HepG2 (cell line): ENCODE measurements at regions not wholly inside any gene's neighbourhood (a gene's known extent, or its start where the extent isn't known, plus 50 kb on each side); places are given as distances from the start of the nearest gene placed in this dataset.

Experiments
- AHDC1 ChIP-seq: sonication (generic); formaldehyde crosslinking; IDR thresholded peaks from 2 replicates; pipeline ENCODE4 v1.5.1; 2020; ENCODE audit warnings: mild to moderate bottlenecking, missing genetic modification reagents, borderline replicate concordance
- CHD4 ChIP-seq: fragments of 200-600 bp; sonication (generic); IDR thresholded peaks from 2 replicates; pipeline ENCODE4 v1.7.0; 2017; ENCODE audit warnings: mild to moderate bottlenecking, low read length, borderline replicate concordance
- MBD4 ChIP-seq: IDR thresholded peaks from 2 replicates; pipeline ENCODE4 v1.6.1; 2012; ENCODE audit warnings: low read length, inconsistent platforms, borderline replicate concordance
- MIXL1 ChIP-seq: IDR thresholded peaks from 2 replicates; pipeline ENCODE4 v1.6.1; 2016
- MYPOP ChIP-seq: sonication (generic); formaldehyde crosslinking; IDR thresholded peaks from 2 replicates; pipeline ENCODE4 v1.8.1; 2023; ENCODE audit warnings: mild to moderate bottlenecking, moderate library complexity, missing genetic modification reagents
- NFE2L2 ChIP-seq: fragments of 150-350 bp; IDR thresholded peaks from 2 replicates; pipeline ENCODE4 v1.6.1; 2014; ENCODE audit warnings: low read length
- NFYB ChIP-seq: sonication (generic); formaldehyde crosslinking; IDR thresholded peaks from 2 replicates; pipeline ENCODE4 v1.4.0; 2020; ENCODE audit warnings: missing genetic modification reagents
- NONO ChIP-seq, 2 experiments: fragments of 450-650 bp in 1 of 2; sonication (generic) in 1 of 2; formaldehyde crosslinking in 1 of 2; IDR thresholded peaks in 1 of 2; conservative IDR thresholded peaks in 1 of 2; 2 replicates each; pipeline versions ENCODE4 v1.6.1 to v1.8.0; 2017 to 2022; ENCODE audit warnings: mild to moderate bottlenecking in 1 of 2, missing genetic modification reagents in 1 of 2, moderate library complexity in 1 of 2
- SMARCC2 ChIP-seq: fragments of 450-650 bp; IDR thresholded peaks from 2 replicates; pipeline ENCODE4 v1.6.1; 2017; ENCODE audit warnings: antibody characterized with exemption, mild to moderate bottlenecking
- ZBTB7B ChIP-seq: sonication (generic); formaldehyde crosslinking; IDR thresholded peaks from 2 replicates; pipeline ENCODE4 v1.4.0; 2020; ENCODE audit warnings: missing genetic modification reagents
- ZNF264 ChIP-seq: sonication (generic); formaldehyde crosslinking; IDR thresholded peaks from 2 replicates; pipeline ENCODE4 v1.4.0; 2020; ENCODE audit warnings: missing genetic modification reagents
- ZNF317 ChIP-seq: sonication (generic); formaldehyde crosslinking; IDR thresholded peaks from 2 replicates; pipeline ENCODE4 v1.5.0; 2020; ENCODE audit warnings: mild to moderate bottlenecking, missing genetic modification reagents
- ZNF614 ChIP-seq: IDR thresholded peaks from 2 replicates; pipeline ENCODE4 v1.6.1; 2018; ENCODE audit warnings: missing biosample characterization, missing genetic modification reagents, inconsistent platforms, borderline replicate concordance
- TF ChIP-seq, protein P1 (sequence below): sonication (generic); formaldehyde crosslinking; IDR thresholded peaks from 2 replicates; pipeline ENCODE4 v1.4.0; 2020; ENCODE audit warnings: mild to moderate bottlenecking, missing genetic modification reagents, borderline replicate concordance
- TF ChIP-seq, protein P2 (sequence below): sonication (generic); formaldehyde crosslinking; IDR thresholded peaks from 2 replicates; pipeline ENCODE4 v1.8.1; 2022; ENCODE audit warnings: mild to moderate bottlenecking, missing genetic modification reagents

DNA sequence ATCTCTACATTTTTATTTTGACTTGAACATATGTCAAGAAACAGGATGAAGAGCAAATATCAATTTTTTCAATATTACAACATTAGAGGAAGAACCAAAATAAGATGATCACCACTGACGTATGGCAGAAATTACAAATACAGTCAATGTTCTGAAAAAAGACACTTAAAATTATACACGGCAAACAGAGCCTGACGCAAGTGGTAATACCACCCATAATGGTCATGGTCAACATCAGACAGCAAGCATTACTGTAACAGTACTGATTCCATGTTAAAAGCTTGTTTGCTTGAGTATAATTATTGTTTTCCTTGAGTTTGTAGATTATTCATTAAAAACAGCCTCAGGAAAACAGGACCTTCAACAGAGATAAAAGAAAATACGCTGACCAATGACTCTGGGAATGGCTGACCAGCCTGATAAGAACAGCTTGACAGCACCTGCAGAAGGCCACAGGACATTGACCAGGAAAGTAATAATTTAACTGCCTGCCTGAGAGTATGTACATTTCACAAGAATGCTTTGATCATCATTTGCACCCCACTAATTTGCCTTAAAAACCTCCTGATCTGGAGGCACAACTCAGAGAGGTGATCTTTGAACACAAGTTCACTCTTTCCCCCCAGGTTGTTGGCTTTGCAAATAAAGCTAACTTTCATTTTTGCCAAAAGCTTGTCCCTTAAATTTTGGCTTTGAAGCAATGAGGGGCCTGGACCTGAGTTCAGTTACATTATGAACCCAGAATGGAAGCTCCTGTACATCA lies 187.3 kb downstream of the IPO8 start (continued):
- TF ChIP-seq, protein P1, sequence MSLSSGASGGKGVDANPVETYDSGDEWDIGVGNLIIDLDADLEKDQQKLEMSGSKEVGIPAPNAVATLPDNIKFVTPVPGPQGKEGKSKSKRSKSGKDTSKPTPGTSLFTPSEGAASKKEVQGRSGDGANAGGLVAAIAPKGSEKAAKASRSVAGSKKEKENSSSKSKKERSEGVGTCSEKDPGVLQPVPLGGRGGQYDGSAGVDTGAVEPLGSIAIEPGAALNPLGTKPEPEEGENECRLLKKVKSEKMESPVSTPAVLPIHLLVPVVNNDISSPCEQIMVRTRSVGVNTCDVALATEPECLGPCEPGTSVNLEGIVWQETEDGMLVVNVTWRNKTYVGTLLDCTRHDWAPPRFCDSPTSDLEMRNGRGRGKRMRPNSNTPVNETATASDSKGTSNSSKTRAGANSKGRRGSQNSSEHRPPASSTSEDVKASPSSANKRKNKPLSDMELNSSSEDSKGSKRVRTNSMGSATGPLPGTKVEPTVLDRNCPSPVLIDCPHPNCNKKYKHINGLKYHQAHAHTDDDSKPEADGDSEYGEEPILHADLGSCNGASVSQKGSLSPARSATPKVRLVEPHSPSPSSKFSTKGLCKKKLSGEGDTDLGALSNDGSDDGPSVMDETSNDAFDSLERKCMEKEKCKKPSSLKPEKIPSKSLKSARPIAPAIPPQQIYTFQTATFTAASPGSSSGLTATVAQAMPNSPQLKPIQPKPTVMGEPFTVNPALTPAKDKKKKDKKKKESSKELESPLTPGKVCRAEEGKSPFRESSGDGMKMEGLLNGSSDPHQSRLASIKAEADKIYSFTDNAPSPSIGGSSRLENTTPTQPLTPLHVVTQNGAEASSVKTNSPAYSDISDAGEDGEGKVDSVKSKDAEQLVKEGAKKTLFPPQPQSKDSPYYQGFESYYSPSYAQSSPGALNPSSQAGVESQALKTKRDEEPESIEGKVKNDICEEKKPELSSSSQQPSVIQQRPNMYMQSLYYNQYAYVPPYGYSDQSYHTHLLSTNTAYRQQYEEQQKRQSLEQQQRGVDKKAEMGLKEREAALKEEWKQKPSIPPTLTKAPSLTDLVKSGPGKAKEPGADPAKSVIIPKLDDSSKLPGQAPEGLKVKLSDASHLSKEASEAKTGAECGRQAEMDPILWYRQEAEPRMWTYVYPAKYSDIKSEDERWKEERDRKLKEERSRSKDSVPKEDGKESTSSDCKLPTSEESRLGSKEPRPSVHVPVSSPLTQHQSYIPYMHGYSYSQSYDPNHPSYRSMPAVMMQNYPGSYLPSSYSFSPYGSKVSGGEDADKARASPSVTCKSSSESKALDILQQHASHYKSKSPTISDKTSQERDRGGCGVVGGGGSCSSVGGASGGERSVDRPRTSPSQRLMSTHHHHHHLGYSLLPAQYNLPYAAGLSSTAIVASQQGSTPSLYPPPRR (CRISPR knock-in tag) = peak; percentile 98
- peak; percentile 99 for TF ChIP-seq MIXL1 (CRISPR knock-in tag)
- 0 out of 2 replicates have a peak, but pooled peaks have one; percentile 19 for TF ChIP-seq CHD4
- TF ChIP-seq ZNF264 (CRISPR knock-in tag) = peak; percentile 39
- peak; percentile 81; the same call in 1 of the 2 replicates for TF ChIP-seq MBD4
- TF ChIP-seq AHDC1 (CRISPR knock-in tag) = peak; percentile 92; the same call in 1 of the 2 replicates
- TF ChIP-seq ZNF614 = peak; percentile 78; the same call in 1 of the 2 replicates
- TF ChIP-seq NFYB (CRISPR knock-in tag) = peak; percentile 39
- TF ChIP-seq NFE2L2 = no peak
- TF ChIP-seq NONO (IDR thresholded peaks at IDR 0.05) = no peak
- peak; percentile 70; the same call in 1 of the 2 replicates for TF ChIP-seq NONO (CRISPR knock-in tag; conservative IDR thresholded peaks at IDR 0.05)
- peak; percentile 53; the same call in 1 of the 2 replicates for TF ChIP-seq ZNF317 (CRISPR knock-in tag)
- TF ChIP-seq ZBTB7B (CRISPR knock-in tag) = peak; percentile 74
- TF ChIP-seq MYPOP (CRISPR knock-in tag) = peak; percentile 77; the same call in 1 of the 2 replicates
- TF ChIP-seq, protein P2, sequence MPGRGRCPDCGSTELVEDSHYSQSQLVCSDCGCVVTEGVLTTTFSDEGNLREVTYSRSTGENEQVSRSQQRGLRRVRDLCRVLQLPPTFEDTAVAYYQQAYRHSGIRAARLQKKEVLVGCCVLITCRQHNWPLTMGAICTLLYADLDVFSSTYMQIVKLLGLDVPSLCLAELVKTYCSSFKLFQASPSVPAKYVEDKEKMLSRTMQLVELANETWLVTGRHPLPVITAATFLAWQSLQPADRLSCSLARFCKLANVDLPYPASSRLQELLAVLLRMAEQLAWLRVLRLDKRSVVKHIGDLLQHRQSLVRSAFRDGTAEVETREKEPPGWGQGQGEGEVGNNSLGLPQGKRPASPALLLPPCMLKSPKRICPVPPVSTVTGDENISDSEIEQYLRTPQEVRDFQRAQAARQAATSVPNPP (CRISPR knock-in tag) = peak; percentile 90
- no peak for TF ChIP-seq SMARCC2
